ENCODE measurements at regions not wholly inside any gene's neighbourhood (a gene's known extent, or its start where the extent isn't known, plus 50 kb on each side); places are given as distances from the start of the nearest gene placed in this dataset.

GRCh38 chr3:46114323-46114988 is 87.2 kb upstream of the XCR1 start:
- no peak for DNase-seq (ENCODE audit: low spot score)

GRCh38 chr3:46113608-46114007 is 86.3 kb upstream of the XCR1 start:
- DNase-seq (ENCODE audit: low spot score), result no peak

GRCh38 chr3:46112984-46113383 is 85.7 kb upstream of the XCR1 start:
- DNase-seq (ENCODE audit: low spot score), result no peak

- no peak for DNase-seq (ENCODE audit: low spot score)
Observed at GRCh38 chr3:46112296-46112695, 85.0 kb upstream of the XCR1 start.

GRCh38 chr3:46110701-46111493 is 83.6 kb upstream of the XCR1 start:
- DNase-seq (ENCODE audit: low spot score), result no peak

- no peak for DNase-seq (ENCODE audit: low spot score)
Observed at GRCh38 chr3:46107682-46108081, 80.4 kb upstream of the XCR1 start.

- no peak for DNase-seq (ENCODE audit: low spot score)
Observed at GRCh38 chr3:46105306-46105919, 78.1 kb upstream of the XCR1 start.

- DNase-seq (ENCODE audit: low spot score), result no peak
Observed at GRCh38 chr3:46104706-46105105, 77.4 kb upstream of the XCR1 start.

GRCh38 chr3:46102780-46103130 is 75.5 kb upstream of the XCR1 start:
- DNase-seq (ENCODE audit: low spot score), result no peak

- no peak for DNase-seq (ENCODE audit: low spot score)
Observed at GRCh38 chr3:46102059-46102779, 74.9 kb upstream of the XCR1 start.

GRCh38 chr3:46100812-46101211 is 73.5 kb upstream of the XCR1 start:
- DNase-seq (ENCODE audit: low spot score), result no peak

GRCh38 chr3:46098319-46098761 is 71.1 kb upstream of the XCR1 start:
- no peak for DNase-seq (ENCODE audit: low spot score)

GRCh38 chr3:46097691-46098241 is 70.5 kb upstream of the XCR1 start:
- DNase-seq (ENCODE audit: low spot score), result no peak

- no peak for DNase-seq (ENCODE audit: low spot score)
Observed at GRCh38 chr3:46096781-46097180, 69.5 kb upstream of the XCR1 start.

GRCh38 chr3:46096336-46096735 is 69.1 kb upstream of the XCR1 start:
- no peak for DNase-seq (ENCODE audit: low spot score)

- no peak for DNase-seq (ENCODE audit: low spot score)
Observed at GRCh38 chr3:46095307-46095706, 68.0 kb upstream of the XCR1 start.

GRCh38 chr3:46094506-46094905 is 67.2 kb upstream of the XCR1 start:
- DNase-seq (ENCODE audit: low spot score), result no peak

GRCh38 chr3:46093966-46094365 is 66.7 kb upstream of the XCR1 start:
- no peak for DNase-seq (ENCODE audit: low spot score)

GRCh38 chr3:46093327-46093942 is 66.2 kb upstream of the XCR1 start:
- no peak for DNase-seq (ENCODE audit: low spot score)

- no peak for DNase-seq (ENCODE audit: low spot score)
Observed at GRCh38 chr3:46092702-46093080, 65.4 kb upstream of the XCR1 start.

Data from SK-N-DZ (cell line).